SK-N-MC (cell line): ENCODE measurements at regions not wholly inside any gene's neighbourhood (a gene's known extent, or its start where the extent isn't known, plus 50 kb on each side); places are given as distances from the start of the nearest gene placed in this dataset.

ENCODE experiments used
- EZH2 ChIP-seq: fragments of 200-600 bp; sonication (generic); IDR thresholded peaks from one replicate; pipeline ENCODE4 v1.6.1; 2017; ENCODE audit warnings: antibody characterized with exemption
- FOXP2 ChIP-seq: optimal IDR thresholded peaks from 2 replicates; pipeline ENCODE3; 2011; ENCODE audit warnings: mild to moderate bottlenecking, moderate library complexity; ENCODE audit not compliant: insufficient read depth; ENCODE audit errors: extremely low read length, control extremely low read depth
- POLR2AphosphoS5 ChIP-seq: IDR thresholded peaks from 2 replicates; pipeline ENCODE4 v1.6.1; 2012; ENCODE audit warnings: mild to moderate bottlenecking, low read depth, low read length, borderline replicate concordance

GRCh38 chr4:137156807-137157206, 375.5 kb downstream of the PCDH18 start:
- TF ChIP-seq EZH2 (no peak), POLR2AphosphoS5 (no peak), FOXP2 (no peak)
